ENCODE measurements at regions not wholly inside any gene's neighbourhood (a gene's known extent, or its start where the extent isn't known, plus 50 kb on each side); places are given as distances from the start of the nearest gene placed in this dataset.
A peak's percentile ranks its signal among the peaks of the same experiment; 100 is the strongest.

GRCh38 chr5:123875561-123876275 is 363.7 kb downstream of the CSNK1G3 start:
- peak overlapping the region in 8 of 11 experiments; percentile 4 to 41 (median 28); a peak in 12 of 22 replicates for H3K4me2 ChIP-seq
- H3K27me3 ChIP-seq = no peaks in the 10 kb centered on the region
- H3K27ac ChIP-seq = no peak overlapping the region
- no peaks in the 10 kb centered on the region for H4K20me1 ChIP-seq
- TF ChIP-seq Cebpa-rat (IDR thresholded peaks at IDR 0.05) = no peak
- no peaks in the 10 kb centered on the region; a peak in 1 of 22 replicates for H3K9me3 ChIP-seq (replicated peaks in 1 of 11)
- H3K4me1 ChIP-seq = peaks cover 0 to 17% (median 15%) of the 10 kb centered on the region in 10 experiments; a peak in 12 of 20 replicates
- H3K4me3 ChIP-seq = no peak overlapping the region
- no peaks in the 10 kb centered on the region for H3K36me3 ChIP-seq
- H3K9ac ChIP-seq = no peak overlapping the region

- peaks cover 0 to 17% (median 15%) of the 10 kb centered on the region in 10 experiments; a peak in 12 of 20 replicates for H3K4me1 ChIP-seq
- no peaks in the 10 kb centered on the region; a peak in 1 of 22 replicates for H3K9me3 ChIP-seq (replicated peaks in 1 of 11)
- no peak overlapping the region for H3K27ac ChIP-seq
- no peak for TF ChIP-seq Cebpa-rat (IDR thresholded peaks at IDR 0.05)
- no peaks in the 10 kb centered on the region for H3K27me3 ChIP-seq
- peak overlapping the region in 9 of 11 experiments; percentile 2 to 41 (median 28); a peak in 13 of 22 replicates for H3K4me2 ChIP-seq
- H3K36me3 ChIP-seq = no peaks in the 10 kb centered on the region
- no peak overlapping the region for H3K4me3 ChIP-seq
- H3K9ac ChIP-seq = no peak overlapping the region
- H4K20me1 ChIP-seq = no peaks in the 10 kb centered on the region
These were observed 362.7 kb downstream of the CSNK1G3 start for GRCh38 chr5:123874600-123875201.

- no peaks in the 10 kb centered on the region; a peak in 1 of 22 replicates for H3K9me3 ChIP-seq (replicated peaks in 1 of 11)
- H3K36me3 ChIP-seq = no peaks in the 10 kb centered on the region
- no peak overlapping the region for H3K27ac ChIP-seq
- H4K20me1 ChIP-seq = no peaks in the 10 kb centered on the region
- H3K4me3 ChIP-seq = no peak overlapping the region
- H3K27me3 ChIP-seq = no peaks in the 10 kb centered on the region
- no peak overlapping the region for H3K4me2 ChIP-seq
- no peak for TF ChIP-seq Cebpa-rat (IDR thresholded peaks at IDR 0.05)
- H3K4me1 ChIP-seq = peaks cover 0 to 17% (median 15%) of the 10 kb centered on the region in 10 experiments; a peak in 12 of 20 replicates
- H3K9ac ChIP-seq = no peak overlapping the region
These were observed 361.9 kb downstream of the CSNK1G3 start for GRCh38 chr5:123873846-123874245.

- H3K9ac ChIP-seq = no peak overlapping the region
- H3K9me3 ChIP-seq (replicated peaks in 1 of 11) = no peaks in the 10 kb centered on the region
- H3K36me3 ChIP-seq = no peaks in the 10 kb centered on the region
- H3K4me2 ChIP-seq = no peak overlapping the region
- H3K27me3 ChIP-seq = no peaks in the 10 kb centered on the region
- H3K4me1 ChIP-seq = peaks cover 0 to 17% (median 15%) of the 10 kb centered on the region in 10 experiments; a peak in 12 of 20 replicates
- H3K27ac ChIP-seq = no peak overlapping the region
- H3K4me3 ChIP-seq = no peak overlapping the region
- H4K20me1 ChIP-seq = no peaks in the 10 kb centered on the region
- TF ChIP-seq Cebpa-rat (IDR thresholded peaks at IDR 0.05) = no peak
These were observed 359.4 kb downstream of the CSNK1G3 start for GRCh38 chr5:123871373-123871772.

- Histone ChIP-seq H3K4me2 (no peak overlapping the region), H4K20me1 (no peaks in the 10 kb centered on the region), H3K9me3 (replicated peaks in 1 of 11) (no peaks in the 10 kb centered on the region), H3K27ac (no peak overlapping the region), H3K36me3 (no peaks in the 10 kb centered on the region), H3K9ac (no peak overlapping the region), H3K4me3 (no peak overlapping the region), H3K4me1 (no peaks in the 10 kb centered on the region), H3K27me3 (no peaks in the 10 kb centered on the region)
- no peak for TF ChIP-seq Cebpa-rat (IDR thresholded peaks at IDR 0.05)
These were observed 356.9 kb downstream of the CSNK1G3 start for GRCh38 chr5:123868881-123869280.

- H3K4me1 ChIP-seq = no peaks in the 10 kb centered on the region
- no peak overlapping the region for H3K4me2 ChIP-seq
- no peak overlapping the region for H3K4me3 ChIP-seq
- no peaks in the 10 kb centered on the region for H4K20me1 ChIP-seq
- no peak for TF ChIP-seq Cebpa-rat (IDR thresholded peaks at IDR 0.05)
- no peaks in the 10 kb centered on the region for H3K9me3 ChIP-seq (replicated peaks in 1 of 11)
- H3K36me3 ChIP-seq = no peaks in the 10 kb centered on the region
- H3K27me3 ChIP-seq = no peaks in the 10 kb centered on the region
- no peak overlapping the region for H3K27ac ChIP-seq
- H3K9ac ChIP-seq = no peak overlapping the region
These were observed 356.3 kb downstream of the CSNK1G3 start for GRCh38 chr5:123868267-123868666.

- TF ChIP-seq Cebpa-rat (IDR thresholded peaks at IDR 0.05) = no peak
- H4K20me1 ChIP-seq = no peaks in the 10 kb centered on the region
- no peaks in the 10 kb centered on the region for H3K4me1 ChIP-seq
- no peak overlapping the region for H3K27ac ChIP-seq
- no peak overlapping the region for H3K9ac ChIP-seq
- H3K4me2 ChIP-seq = no peak overlapping the region
- no peak overlapping the region for H3K4me3 ChIP-seq
- H3K27me3 ChIP-seq = no peaks in the 10 kb centered on the region
- H3K36me3 ChIP-seq = no peaks in the 10 kb centered on the region
- no peaks in the 10 kb centered on the region for H3K9me3 ChIP-seq (replicated peaks in 1 of 11)
These were observed 353.7 kb downstream of the CSNK1G3 start for GRCh38 chr5:123865641-123866040.

GRCh38 chr5:123864578-123864977 is 352.6 kb downstream of the CSNK1G3 start:
- H3K4me3 ChIP-seq = no peak overlapping the region
- TF ChIP-seq Cebpa-rat (IDR thresholded peaks at IDR 0.05) = no peak
- H3K9ac ChIP-seq = no peak overlapping the region
- H3K36me3 ChIP-seq = no peaks in the 10 kb centered on the region
- H4K20me1 ChIP-seq = no peaks in the 10 kb centered on the region
- no peaks in the 10 kb centered on the region for H3K4me1 ChIP-seq
- H3K27ac ChIP-seq = no peak overlapping the region
- no peaks in the 10 kb centered on the region for H3K27me3 ChIP-seq
- no peak overlapping the region for H3K4me2 ChIP-seq
- no peaks in the 10 kb centered on the region for H3K9me3 ChIP-seq (replicated peaks in 1 of 11)

GRCh38 chr5:123858938-123859337 is 347.0 kb downstream of the CSNK1G3 start:
- no peaks in the 10 kb centered on the region for H4K20me1 ChIP-seq
- H3K4me3 ChIP-seq = no peak overlapping the region
- TF ChIP-seq Cebpa-rat (IDR thresholded peaks at IDR 0.05) = no peak
- no peaks in the 10 kb centered on the region for H3K9me3 ChIP-seq (replicated peaks in 1 of 11)
- H3K27me3 ChIP-seq = no peaks in the 10 kb centered on the region
- H3K36me3 ChIP-seq = no peaks in the 10 kb centered on the region
- H3K27ac ChIP-seq = no peak overlapping the region
- H3K9ac ChIP-seq = no peak overlapping the region
- no peaks in the 10 kb centered on the region for H3K4me1 ChIP-seq
- no peak overlapping the region for H3K4me2 ChIP-seq

GRCh38 chr5:123856766-123857165 is 344.8 kb downstream of the CSNK1G3 start:
- no peak overlapping the region for H3K4me2 ChIP-seq
- H3K4me1 ChIP-seq = no peaks in the 10 kb centered on the region
- no peak overlapping the region for H3K27ac ChIP-seq
- peaks cover 5 to 12% (median 10%) of the 10 kb centered on the region in 11 experiments; a peak in 19 of 22 replicates for H3K9me3 ChIP-seq (replicated peaks in 1 of 11)
- no peaks in the 10 kb centered on the region for H4K20me1 ChIP-seq
- H3K36me3 ChIP-seq = no peaks in the 10 kb centered on the region
- no peak overlapping the region for H3K9ac ChIP-seq
- no peak overlapping the region for H3K4me3 ChIP-seq
- no peaks in the 10 kb centered on the region for H3K27me3 ChIP-seq
- TF ChIP-seq Cebpa-rat (IDR thresholded peaks at IDR 0.05) = no peak
